Esophagus muscularis mucosa (tissue), 4 donors: ENCODE measurements at regions not wholly inside any gene's neighbourhood (a gene's known extent, or its start where the extent isn't known, plus 50 kb on each side); places are given as distances from the start of the nearest gene placed in this dataset.

Experiments
- DNase-seq: peaks from one replicate; pipeline ENCODE4 v3.0.0-alpha.2; 2017; ENCODE audit errors: extremely low spot score
- H3K27ac ChIP-seq, 4 donors: fragments of 200-600 bp; sonication (generic); replicated peaks in 1 of 4; 1 replicate in 3 of 4; 2 replicates in 1 of 4; pipeline ENCODE4 v1.5.1; 2016 to 2019; ENCODE audit warnings: mild to moderate bottlenecking in 1 of 4
- H3K27me3 ChIP-seq, 4 donors: fragments of 200-600 bp; sonication (generic); one replicate each; pipeline versions ENCODE4 v1.5.1 to v1.6.0; 2016 to 2019
- H3K36me3 ChIP-seq, 4 donors: fragments of 200-600 bp; sonication (generic); one replicate each; pipeline ENCODE4 v1.5.1; 2016 to 2019
- H3K4me1 ChIP-seq, 4 donors: fragments of 200-600 bp; sonication (generic); one replicate each; pipeline ENCODE4 v1.5.1; 2016 to 2019
- H3K4me3 ChIP-seq, 4 donors: fragments of 200-600 bp; sonication (generic); 1 replicate in 2 of 4; 2 replicates in 2 of 4; pipeline ENCODE4 v1.5.1; 2016 to 2019; ENCODE audit warnings: mild to moderate bottlenecking in 4 of 4, moderate library complexity in 1 of 4
- H3K9me3 ChIP-seq, 4 donors: fragments of 200-600 bp; sonication (generic); 1 replicate in 3 of 4; 2 replicates in 1 of 4; pipeline ENCODE4 v1.5.1; 2016 to 2019
- CTCF ChIP-seq, 3 experiments: fragments of 200-600 bp in 2 of 3; fragments of 450-650 bp in 1 of 3; sonication (generic) in 2 of 3; IDR thresholded peaks; one replicate each; pipeline ENCODE4 v1.5.1; 2017 to 2019; ENCODE audit warnings: antibody characterized with exemption in 3 of 3, mild to moderate bottlenecking in 2 of 3, moderate library complexity in 1 of 3
- EP300 ChIP-seq: sonication (generic); formaldehyde crosslinking; IDR thresholded peaks from one replicate; pipeline ENCODE4 v1.6.1; 2017; ENCODE audit warnings: antibody characterized with exemption
- POLR2A ChIP-seq: fragments of 450-650 bp; IDR thresholded peaks from one replicate; pipeline ENCODE4 v1.6.1; 2017; ENCODE audit warnings: antibody characterized with exemption, moderate library complexity, mild to moderate bottlenecking, low read depth
- POLR2AphosphoS5 ChIP-seq, 2 donors: sonication (generic); formaldehyde crosslinking; IDR thresholded peaks; one replicate each; pipeline ENCODE4 v1.6.1; 2017; ENCODE audit warnings: antibody characterized with exemption in 2 of 2
- WGBS: methylation state at CpG from one replicate; pipeline ENCODE4 v1.1.5; 2018; 5-methylcytosine and 5-hydroxymethylcytosine counted together
- intact Hi-C: fragments of 100-400 bp; cut with DNase I; formaldehyde crosslinking; loops from one replicate; pipeline ENCODE4 v1.15.1; 2023

DNA sequence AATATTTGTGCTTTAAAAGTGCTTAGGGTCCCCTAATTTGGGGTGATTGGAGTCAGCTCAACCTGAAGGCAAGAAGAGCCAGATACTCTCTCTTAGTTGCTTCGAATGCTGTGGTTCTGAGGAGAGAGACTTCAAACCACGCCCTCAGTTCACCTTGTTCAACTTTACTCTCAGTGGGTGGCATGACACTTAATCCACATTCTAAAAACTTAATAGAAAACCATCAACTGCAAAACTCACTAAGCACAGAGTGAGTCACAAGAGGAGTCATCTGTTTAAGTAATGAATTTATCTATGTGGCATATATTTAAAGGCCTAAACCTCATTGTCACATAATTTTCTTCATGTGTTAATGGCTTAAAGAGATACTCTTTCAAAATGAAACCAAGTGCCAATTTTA lies 99.5 kb upstream of the SLC4A4 start:
- peaks cover 0 to 18% (median 9%) of the 10 kb centered on the region in 4 donors for H3K4me1 ChIP-seq
- intact Hi-C loops: no loop called here
- no peak for TF ChIP-seq POLR2AphosphoS5 (IDR thresholded peaks at IDR 0.05)
- TF ChIP-seq POLR2A: no peak
- no peak for TF ChIP-seq CTCF (IDR thresholded peaks at IDR 0.05)
- TF ChIP-seq EP300: no peak
- H3K36me3 ChIP-seq: no peaks in the 10 kb centered on the region
- no peak overlapping the region for H3K4me3 ChIP-seq
- H3K27ac ChIP-seq: no peak overlapping the region
- no peaks in the 10 kb centered on the region for H3K9me3 ChIP-seq
- 88% methylated on average over 2 of the region's 2 CpGs for WGBS
- H3K27me3 ChIP-seq: no peaks in the 10 kb centered on the region
- DNase-seq: no peak

DNA sequence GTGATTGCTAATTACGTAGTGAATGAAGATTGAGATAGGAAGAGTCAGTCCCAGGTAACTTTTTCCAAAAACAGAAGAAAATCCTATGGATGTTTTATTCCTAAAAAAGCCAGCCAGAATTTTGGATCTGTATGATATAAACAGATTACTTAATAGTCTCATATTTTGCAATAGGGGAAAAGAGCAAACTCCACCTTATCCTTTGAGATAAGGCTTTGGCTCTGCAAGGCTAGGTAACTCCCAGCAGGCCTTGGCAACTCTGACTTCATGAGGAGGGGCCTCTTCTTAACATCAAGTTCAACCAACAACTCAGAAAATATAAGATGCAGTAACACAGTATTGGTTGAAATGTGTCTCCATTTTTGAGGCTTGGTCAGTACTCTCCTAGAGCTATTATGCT lies 98.7 kb upstream of the SLC4A4 start:
- Histone ChIP-seq H3K4me1 (peaks cover 0 to 18% (median 9%) of the 10 kb centered on the region in 4 donors), H3K4me3 (no peak overlapping the region), H3K27ac (no peak overlapping the region), H3K36me3 (no peaks in the 10 kb centered on the region), H3K9me3 (no peaks in the 10 kb centered on the region), H3K27me3 (no peaks in the 10 kb centered on the region)
- WGBS: 96% methylated on average over 1 of the region's 1 CpG
- TF ChIP-seq CTCF (IDR thresholded peaks at IDR 0.05): no peak
- no peak for TF ChIP-seq POLR2AphosphoS5 (IDR thresholded peaks at IDR 0.05)
- TF ChIP-seq POLR2A: no peak
- TF ChIP-seq EP300: no peak
- intact Hi-C loops: no loop called here
- no peak for DNase-seq

DNA sequence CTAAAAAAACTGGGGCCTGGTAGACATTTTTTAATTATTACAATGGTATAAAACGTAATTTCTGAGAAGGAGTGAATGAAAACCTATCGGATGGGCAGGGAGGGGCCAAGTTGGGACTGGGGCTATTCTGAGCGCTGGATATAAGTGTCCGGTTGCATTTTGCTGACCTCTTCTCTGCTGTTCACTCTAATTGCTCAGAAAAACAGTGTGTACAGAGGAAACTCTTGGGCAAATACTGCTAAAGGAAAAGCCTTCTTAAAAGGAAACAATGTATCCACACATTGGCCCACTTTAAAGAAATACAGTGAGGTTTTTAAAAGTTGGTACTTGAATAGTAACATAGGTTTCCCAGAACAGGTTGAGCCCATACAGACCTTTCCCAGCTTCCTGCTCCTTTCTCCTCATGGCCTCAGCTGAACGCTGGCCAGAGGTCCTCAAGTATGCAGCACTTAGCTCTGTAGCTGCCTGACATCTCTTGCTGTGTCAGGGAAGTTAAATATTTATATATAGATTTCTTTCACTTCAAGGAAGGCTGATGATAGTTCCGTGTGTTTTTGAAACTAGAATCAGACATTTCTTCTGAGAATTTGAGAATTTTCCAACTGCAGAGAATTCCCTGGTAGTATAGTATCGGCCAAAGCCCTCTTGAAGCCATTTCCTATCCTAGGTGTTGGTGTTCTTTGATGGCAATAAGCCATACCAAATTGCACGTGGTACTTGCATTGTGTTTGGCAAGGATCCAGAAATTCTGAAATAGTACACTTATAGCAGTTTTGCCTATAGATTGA lies 97.1 kb upstream of the SLC4A4 start:
- whole genome bisulfite sequencing: 49% methylated on average over 8 of the region's 8 CpGs

GRCh38 chr4:71243091-71243833 lies 95.6 kb upstream of the SLC4A4 start:
- Histone ChIP-seq H3K27me3 (no peaks in the 10 kb centered on the region), H3K27ac (no peak overlapping the region), H3K4me1 (peaks cover 6 to 10% (median 7%) of the 10 kb centered on the region in 4 donors), H3K36me3 (no peaks in the 10 kb centered on the region), H3K9me3 (no peaks in the 10 kb centered on the region), H3K4me3 (no peak overlapping the region)
- DNase-seq: no peak
- intact Hi-C loops: no loop called here
- TF ChIP-seq POLR2AphosphoS5 (IDR thresholded peaks at IDR 0.05) (no peak), EP300 (no peak)
- WGBS: 91% methylated on average over 3 of the region's 3 CpGs

More for the DNA sequence above, 97.1 kb upstream of the SLC4A4 start:
- intact Hi-C loops: no loop called here
- peaks cover 0 to 10% (median 7%) of the 10 kb centered on the region in 4 donors for H3K4me1 ChIP-seq
- no peak for TF ChIP-seq POLR2AphosphoS5 (IDR thresholded peaks at IDR 0.05)
- no peak for TF ChIP-seq POLR2A
- TF ChIP-seq CTCF (IDR thresholded peaks at IDR 0.05): no peak
- no peak for TF ChIP-seq EP300
- no peak for DNase-seq
- H3K9me3 ChIP-seq: no peaks in the 10 kb centered on the region
- no peaks in the 10 kb centered on the region for H3K36me3 ChIP-seq
- H3K27me3 ChIP-seq: no peaks in the 10 kb centered on the region
- no peak overlapping the region for H3K27ac ChIP-seq
- no peak overlapping the region for H3K4me3 ChIP-seq

- no peak overlapping the region for H3K4me3 ChIP-seq
- no peaks in the 10 kb centered on the region for H3K27me3 ChIP-seq
- intact Hi-C loops: no loop called here
- H3K27ac ChIP-seq: no peak overlapping the region
- 75% methylated on average over 5 of the region's 5 CpGs for WGBS
- H3K9me3 ChIP-seq: no peaks in the 10 kb centered on the region
- H3K4me1 ChIP-seq: peaks cover 0 to 16% (median 6%) of the 10 kb centered on the region in 4 donors
- TF ChIP-seq POLR2A (no peak), POLR2AphosphoS5 (IDR thresholded peaks at IDR 0.05) (no peak), CTCF (IDR thresholded peaks at IDR 0.05) (no peak), EP300 (no peak)
- no peak for DNase-seq
- no peaks in the 10 kb centered on the region for H3K36me3 ChIP-seq
These were observed 91.1 kb upstream of the SLC4A4 start for GRCh38 chr4:71247706-71248105.
